IPS-NIHi7 (cell line): ENCODE measurements at regions not wholly inside any gene's neighbourhood (a gene's known extent, or its start where the extent isn't known, plus 50 kb on each side); places are given as distances from the start of the nearest gene placed in this dataset.

ENCODE experiments used
- DNase-seq: peaks from one replicate; pipeline ENCODE4 v3.0.0; 2012; ENCODE audit warnings: mixed read lengths; ENCODE audit errors: extremely low spot score

DNA sequence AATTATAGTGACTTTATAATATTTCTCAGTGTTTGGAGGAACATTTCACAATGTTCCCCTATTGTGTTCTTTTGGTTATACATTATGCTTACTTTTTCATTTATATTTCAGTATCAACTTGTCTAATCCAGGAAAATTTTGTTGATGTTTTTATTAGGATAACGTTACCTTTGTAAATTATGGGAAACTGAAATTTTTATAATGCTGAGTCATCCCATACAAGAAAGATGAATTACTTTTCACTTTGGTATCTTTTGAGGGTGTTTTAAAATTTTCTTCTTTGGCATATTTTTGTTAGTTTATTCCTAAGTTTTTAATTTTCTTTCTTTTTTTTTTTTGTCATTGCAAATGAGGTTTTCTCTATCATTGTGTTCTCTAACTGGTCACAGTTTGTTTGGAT, 542.7 kb downstream of the SLC16A7 start:
- DNase-seq = no peak

DNA sequence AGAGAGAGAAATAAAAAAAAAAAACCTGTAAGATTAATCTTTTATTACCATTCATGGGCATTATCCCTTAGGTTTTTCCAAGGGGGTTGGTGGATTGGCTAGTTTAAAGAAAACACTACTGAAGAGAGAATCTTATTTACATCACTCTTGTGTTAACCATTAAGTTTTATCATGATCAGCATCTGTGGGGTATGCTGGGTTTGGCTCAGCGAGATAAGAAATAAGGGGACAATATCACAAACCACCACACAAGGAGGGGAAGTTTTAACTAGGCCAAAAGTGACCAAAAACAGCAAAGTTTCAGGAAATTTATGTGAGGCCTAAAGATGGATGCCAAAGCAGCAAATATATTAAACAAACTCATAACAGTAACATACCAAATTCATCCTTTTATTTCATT, 548.6 kb downstream of the SLC16A7 start:
- DNase-seq = no peak

DNA sequence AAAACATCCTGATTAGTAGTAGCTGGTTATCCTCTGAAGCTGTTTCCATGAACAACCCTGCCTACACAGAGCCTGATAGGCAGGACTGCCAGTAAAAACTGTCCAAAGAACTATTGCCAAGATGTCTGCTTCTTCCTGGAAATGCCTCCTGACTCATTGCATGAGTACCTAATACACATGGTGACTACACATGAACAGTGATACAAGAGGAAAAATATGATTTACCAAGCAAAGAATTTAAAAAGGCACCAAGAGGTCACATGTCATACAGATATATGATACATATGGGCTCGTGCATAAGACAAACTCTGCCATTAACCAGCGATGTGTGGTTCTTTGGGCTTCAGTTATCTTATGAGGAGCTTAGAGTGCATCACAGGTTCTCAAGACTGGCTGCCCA, 552.3 kb downstream of the SLC16A7 start:
- DNase-seq = no peak

DNA sequence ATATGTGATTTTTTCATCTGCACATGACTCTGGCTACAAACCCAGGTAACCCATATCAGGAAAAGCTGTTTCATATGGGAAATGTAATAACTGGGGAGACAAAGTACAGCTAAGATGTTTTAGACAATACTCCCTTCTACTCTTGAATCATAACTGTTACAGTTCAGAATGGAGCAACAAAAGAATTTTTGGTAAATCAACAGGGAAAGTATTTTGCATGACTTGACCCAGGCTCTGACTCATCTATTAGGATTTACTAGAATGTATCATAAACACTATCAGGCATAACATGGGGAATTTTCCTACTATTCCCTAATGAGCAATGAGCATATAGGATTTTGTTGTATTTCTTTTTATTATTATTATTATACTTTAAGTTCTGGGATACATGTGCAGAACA, 553.0 kb downstream of the SLC16A7 start:
- no peak for DNase-seq

DNA sequence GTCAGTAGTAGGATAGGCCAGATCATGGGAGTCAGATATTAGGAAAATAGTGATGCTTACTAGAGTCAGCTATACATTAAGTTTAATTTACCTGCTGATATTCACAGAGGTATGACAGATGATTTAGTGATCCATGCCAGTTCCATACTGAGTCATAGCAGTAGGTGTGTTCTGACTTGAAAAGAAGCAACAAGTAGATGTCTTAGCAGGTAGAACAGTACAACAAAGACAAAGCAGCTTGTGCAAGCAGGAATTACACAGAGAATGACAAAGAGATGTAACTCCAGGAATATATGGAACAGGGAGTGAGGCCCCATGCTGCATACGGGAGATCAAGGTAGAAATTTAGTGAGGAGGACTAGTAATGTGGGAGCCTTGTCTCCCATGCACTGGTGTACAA, 556.9 kb downstream of the SLC16A7 start:
- DNase-seq = no peak

DNA sequence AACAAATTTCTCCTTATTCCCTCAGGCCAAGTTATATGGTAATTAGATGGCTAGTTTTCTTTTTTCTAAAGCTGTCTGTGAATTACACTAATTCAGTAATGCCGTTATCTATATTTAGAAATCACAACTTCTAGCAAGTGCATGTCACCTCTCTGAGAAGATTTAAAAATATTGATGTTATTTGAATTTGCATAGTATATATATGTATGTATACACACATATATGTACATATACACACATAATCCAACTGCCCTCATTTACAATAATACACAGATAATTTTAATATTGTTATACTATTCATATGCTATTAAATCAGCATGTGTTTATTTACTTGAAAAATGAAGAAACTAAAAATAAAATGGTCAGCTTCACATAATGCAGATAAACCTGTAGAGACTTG, 563.9 kb downstream of the SLC16A7 start:
- no peak for DNase-seq

DNA sequence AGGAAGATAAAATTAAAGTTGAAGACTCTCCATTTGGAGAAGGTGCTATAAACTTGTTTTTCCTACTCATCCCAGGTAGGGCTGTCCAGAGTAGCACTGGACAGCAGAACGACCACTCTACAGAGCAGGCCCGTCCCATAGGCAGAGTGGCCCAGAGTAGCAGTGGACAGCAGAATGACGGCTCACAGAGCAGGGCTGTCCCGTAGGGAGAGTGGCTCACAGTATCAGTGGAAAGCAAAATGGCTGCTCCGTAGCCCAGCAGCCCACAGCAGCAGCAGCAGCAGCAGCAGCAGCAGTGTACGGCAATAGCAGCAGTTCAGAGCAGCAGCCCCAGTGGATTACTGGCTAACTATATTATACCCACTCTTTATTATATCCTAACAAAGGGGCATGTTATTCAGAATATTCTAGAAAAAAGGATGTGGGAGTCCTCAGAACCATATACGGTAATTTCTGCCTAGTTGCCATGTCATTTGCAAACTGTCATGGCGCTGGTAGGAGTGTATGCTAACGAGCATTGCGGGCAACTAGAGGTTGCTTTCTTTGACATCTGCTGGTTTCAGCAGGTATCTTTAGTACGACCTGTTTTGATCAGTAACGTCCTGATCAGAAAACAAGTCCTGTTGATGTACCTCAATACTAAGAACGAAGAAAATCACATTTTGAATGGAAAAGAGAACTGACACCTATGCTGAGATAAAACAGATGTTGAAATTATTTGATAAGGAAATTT, 567.3 kb downstream of the SLC16A7 start:
- DNase-seq = no peak

DNA sequence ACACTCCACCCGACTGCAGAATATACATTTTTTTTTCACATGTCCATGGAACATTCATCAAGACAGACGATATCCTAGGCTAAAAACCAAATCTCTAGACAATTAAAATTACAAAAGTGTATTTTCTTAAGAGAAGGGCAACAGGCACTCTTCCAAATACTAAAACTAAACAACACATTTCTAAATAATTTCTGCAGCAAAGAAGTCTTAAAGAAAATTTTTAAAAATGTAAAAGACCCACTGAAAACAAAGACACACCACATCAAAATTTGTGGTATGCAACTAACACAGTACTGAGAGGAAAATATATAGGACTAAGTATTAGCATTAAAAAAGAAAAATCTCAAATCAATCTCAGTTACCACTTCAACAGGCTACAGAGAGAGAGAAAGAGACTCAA, 570.0 kb downstream of the SLC16A7 start:
- DNase-seq = no peak

DNA sequence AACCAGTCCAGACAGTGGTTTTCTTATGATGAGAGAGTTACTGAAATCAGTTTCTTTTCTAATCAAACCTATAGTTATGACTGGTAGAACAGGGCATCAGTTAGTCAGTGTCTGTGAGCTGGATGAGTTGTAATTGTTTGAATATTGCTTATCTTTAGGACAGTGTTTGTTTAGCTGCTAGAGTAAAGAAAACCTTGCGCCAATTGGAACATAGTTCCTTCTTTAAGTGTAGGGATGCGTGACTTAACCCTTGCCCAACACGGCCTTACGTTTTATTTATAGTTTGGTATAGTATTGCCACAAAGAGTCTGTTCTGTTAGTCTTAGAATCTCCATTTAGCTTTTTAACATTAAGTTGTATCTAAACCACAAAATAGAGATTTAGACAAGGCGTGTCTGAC, 572.6 kb downstream of the SLC16A7 start:
- no peak for DNase-seq

DNA sequence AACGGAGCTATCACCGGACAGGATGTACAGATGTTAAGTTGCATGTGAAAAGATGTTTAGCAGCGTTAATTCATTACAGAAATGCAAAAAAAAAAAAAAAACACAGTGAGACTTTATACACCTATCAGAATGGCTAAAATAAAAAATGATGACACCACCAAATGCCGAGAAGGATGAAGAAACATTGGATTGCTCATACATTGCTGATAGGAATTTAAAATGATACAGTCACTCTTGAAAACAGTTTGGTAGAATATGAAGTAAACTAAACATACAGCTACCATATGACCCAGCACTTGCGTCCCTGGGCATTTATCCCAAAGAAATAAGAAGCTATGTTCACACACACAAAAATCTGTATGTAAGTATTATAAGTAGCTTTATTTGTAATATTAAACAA, 574.1 kb downstream of the SLC16A7 start:
- DNase-seq = no peak

DNA sequence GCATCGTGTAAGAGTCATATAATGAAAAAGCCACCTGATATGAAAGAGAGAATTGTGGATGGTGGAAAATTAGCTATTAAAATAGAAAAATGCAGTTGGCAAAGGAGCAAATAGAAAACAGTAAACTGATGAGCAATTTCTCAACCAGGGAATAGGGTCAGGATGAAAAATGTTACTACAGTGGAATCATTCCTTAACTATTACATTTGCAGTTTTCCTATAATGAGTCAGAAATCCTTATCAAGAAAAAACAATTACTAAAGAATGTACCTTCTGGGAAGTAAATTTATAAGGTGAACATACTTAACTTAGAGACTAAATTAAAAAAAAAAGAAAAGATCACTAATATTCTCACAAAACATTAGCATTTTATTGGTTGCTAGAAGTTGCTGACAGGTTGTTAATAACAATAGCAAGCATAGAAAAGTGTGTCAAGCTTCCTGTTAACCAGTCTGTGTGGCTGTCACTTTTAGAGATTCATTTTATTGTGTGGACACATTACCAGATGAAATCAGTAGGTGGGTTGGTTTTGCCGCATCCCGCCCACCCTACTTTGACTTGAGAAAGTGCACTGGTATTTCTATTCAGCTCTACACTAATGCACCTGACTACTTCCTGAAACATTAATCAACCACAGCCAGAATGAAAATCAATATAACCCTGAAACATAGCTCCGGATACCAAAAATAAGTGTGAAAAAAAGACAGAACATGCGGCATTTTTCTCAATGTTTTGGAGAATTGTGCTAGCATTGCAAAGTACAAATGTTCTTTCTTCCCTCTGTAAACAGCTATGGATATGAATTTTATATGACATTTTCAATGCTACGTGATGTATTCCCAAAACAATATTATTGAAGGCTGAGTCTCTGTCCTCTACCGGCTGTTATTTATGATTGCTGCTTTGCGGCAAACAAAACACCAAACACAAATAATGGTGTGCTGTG, 576.7 kb downstream of the SLC16A7 start:
- no peak for DNase-seq

DNA sequence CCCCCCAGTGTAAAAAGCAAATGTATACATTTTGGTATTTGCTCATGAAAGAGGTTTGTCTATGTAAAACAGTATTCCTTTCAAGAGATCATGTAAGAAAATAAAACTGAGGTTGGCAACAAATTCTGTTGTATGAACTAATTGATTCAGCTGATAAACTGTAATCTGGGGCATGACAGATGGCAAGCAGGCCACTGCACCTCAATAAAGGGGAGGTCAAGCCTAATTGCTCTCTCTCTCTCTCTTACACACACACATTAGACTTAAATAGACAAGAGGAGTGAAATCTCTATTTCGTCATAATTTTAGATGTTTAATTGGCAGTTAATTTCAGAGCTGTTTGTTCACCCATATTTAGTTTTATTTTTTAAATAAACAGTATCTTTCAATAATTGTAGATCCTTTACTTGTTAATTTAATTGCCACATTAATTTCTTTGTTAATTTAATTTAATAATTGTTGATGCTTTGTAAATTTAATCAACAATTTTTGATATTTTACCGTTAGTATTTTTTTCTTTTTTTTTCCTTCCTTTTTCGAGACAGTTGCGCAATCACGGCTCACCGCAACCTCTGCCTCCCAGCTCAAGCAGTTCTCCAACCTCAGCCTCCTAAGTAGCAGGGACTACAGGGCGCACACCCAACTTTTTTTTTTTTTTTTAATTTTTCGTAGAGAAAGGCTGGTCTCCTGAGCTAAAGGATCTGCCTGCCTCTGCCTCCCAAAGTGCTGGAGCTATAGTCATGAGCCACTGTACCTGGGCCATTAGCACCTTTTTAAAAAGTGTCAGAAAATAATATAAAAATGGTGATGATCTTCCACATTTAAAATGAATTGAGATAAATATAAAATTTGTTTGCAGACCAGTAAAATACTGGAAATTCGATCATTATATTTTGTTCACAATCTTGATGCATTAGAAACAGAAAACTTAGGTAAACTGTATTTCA, 577.7 kb downstream of the SLC16A7 start:
- no peak for DNase-seq

DNA sequence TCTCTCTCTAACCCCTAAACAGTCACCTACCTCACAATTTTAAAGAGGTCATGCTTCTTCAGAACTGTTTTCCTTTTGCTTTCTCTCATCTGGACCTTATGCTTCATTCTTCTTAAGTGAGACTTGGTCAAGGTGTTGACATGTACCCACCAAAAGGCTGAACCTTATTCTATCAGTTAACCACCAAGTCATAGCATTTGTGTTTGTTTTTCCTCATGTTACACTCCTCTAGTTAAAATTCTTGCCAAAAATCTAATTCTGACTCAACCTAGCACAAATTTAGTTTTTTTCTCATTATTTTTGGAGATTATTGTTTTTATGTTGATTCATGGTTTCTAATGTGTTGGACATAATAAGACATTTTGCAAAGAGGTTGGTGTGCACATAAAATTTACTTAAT, 578.6 kb downstream of the SLC16A7 start:
- DNase-seq = no peak

DNA sequence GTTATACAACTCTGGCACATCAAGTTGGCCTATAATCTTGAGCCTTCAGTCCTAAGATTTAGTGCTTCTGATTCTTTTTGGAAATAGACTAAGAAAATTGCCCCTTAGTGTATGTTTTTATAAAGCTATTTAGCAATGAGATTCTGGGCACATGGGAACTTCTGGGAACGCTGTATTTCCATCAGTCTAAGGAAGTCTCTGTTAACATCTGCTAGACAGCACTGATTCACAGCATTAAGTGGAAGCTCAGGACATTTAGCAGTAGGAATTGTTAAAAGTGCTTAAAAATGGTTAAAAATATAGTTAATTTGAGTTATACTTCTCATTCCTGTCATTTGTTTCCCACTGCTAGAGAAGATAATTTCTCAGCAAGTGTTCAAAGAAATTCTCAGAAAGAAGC, 579.1 kb downstream of the SLC16A7 start:
- DNase-seq = no peak

DNA sequence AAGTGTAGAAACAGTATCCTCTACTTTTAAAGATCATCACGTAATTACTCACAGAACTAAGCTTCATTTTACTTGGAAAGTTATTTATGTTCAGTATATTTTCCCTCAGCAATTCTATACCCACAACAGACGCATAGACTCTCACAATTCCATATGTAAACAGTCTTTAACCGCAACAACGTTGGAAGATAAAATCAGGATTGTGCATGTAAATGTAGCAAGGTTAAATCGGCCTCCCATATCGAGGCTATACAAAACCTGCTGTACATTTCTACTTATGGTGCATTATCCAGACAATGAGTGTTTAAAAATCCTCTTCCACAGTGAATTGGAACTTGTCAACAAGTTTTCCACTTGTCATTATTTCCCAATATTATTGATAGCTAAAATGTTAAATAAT, 581.1 kb downstream of the SLC16A7 start:
- DNase-seq = no peak

DNA sequence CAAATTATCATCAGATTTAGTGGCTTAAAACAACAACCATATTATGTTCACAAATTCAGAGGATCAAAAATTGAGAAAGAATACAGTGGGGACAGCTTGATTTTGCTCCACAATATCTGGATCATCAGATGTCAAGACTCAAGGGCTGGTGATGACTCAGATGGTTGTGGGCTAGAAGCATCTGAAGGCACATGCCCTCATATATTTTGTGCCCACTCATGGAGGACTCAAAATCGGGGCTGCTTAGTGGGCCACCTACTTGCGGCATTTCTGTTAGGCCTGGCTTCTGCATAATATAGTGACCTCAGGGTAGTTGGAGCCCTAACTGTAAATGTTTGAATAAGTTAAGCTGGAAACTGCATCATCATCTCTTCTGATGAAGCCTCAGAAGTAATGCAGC, 584.5 kb downstream of the SLC16A7 start:
- DNase-seq = no peak

DNA sequence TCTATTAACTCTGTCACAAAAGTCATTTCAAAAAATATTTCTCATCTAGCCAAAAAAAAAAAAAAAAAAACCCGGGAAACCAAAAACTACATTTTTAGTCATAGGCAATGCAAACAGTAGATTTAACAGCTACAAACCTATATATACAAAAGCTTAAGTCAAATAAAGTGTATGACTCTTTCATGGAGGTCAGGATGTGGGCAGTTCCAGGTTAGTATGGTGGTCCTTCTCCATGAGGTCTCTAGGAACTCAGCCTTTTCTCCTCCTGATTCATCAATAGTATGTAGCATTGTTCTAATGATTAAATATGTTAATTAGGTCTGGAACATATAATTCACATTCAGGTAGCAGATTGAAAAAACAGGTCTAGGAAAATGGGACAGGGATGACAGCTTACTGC, 586.5 kb downstream of the SLC16A7 start:
- DNase-seq = no peak

DNA sequence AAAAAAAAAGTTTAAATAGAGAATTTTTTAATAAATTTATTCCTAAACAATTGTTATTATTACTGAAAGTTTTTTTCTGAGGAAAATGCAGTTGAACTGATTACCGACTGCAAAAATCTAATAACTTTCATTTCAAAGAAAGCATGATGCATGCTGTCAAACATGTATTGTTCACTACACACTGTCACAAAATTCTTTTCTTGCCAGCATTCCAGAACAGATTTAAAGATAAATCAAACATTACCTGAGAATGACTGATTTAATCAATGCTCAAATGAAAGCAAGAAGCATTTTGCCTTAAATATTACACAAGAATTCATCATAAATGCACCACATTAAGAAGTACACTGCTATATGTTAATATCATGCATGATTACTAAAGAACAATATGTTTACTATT, 588.3 kb downstream of the SLC16A7 start:
- no peak for DNase-seq

DNA sequence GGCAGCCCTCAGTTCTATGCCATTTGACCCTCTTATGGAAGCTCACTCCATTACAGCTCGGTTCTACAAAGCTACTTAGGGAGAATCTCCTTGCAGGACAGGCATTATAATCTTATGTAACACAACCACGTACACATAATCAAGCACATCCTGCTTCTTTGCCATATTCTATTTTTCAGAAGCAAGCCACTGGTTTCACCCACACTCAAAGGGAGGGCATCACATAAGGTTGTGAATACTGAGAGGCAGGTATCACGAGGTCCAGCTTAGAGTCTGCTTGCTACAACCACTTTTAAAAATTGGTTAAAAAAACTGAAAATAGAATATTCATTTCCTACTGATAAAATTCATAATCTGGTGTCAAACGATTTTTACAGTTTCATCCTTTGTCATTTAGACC, 589.2 kb downstream of the SLC16A7 start:
- no peak for DNase-seq

DNA sequence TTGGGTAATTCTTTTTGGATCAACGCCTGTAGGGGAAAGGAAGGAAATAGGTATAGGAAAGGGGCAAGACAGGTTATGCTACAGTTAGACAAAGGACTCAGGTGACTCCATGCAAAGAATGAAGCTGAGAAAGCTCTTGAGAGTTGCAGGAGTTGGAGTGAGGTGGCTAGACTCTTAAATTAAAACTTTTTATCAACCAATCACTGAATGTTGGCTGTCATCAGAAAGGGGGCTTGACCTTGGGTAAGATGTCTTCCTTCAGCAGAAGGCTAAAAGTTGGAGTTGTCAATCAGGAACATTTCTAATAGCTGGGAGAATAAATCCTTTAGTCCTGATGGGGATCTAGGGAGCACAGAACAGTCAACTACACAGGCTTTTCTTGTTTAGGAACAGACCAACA, 595.4 kb downstream of the SLC16A7 start:
- no peak for DNase-seq

DNA sequence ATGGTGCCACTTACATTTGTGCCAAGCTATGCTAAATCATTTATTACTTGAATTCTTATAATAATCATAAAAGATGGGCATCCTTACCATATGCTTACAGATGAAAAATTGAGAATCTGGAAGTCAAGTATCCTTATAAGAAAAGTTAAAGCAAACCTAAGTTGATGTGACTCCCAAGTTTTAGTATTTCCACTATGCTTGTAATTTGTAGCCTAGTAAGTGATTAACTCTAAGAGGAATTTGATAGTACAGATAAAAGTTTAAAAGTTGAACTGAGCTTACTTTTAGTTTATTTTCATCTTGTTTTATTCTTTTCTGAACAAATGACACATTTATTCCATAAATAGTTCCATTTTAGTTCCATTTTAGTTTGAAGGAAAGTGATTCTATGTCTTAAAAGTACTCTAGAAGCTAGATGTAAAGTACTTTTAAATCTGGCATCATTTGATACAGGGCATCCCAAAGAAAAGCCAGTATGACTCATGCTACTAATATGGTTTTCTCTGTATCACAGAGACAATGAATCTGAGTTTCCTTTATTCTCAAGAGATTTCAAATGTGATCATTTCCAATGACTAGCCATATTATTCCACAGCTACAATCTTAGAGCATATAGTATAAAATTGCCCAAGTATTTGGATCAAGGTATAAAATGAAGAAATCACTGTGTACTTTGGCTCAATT, 596.0 kb downstream of the SLC16A7 start:
- DNase-seq = no peak

DNA sequence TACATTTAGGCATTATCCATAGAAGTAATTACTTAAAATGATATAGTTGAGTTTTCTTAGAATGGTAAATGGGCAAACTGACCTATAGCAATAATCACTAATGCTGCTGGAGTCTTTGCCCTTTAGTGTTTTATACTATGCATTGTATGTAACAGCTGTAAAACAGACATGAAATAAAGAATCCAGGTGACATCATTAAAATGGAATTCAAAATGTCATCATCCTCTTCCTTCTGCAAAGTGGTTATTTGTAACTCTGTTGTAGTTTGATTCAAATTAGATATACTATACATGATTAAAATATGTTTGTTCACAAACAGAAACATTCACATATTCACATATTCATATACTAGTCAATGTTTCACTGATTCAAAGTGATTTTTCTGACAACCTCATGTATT, 598.8 kb downstream of the SLC16A7 start:
- DNase-seq = no peak
